ENCODE measurements at regions not wholly inside any gene's neighbourhood (a gene's known extent, or its start where the extent isn't known, plus 50 kb on each side); places are given as distances from the start of the nearest gene placed in this dataset.

GRCh38 chr16:59887856-59888255 lies 1153.7 kb upstream of the GOT2 start:
- DNase-seq (ENCODE audit: low read depth) = no peak
- no peak overlapping the region for H3K4me3 ChIP-seq (ENCODE audit: control insufficient read depth, low read depth, low read length)
- no peak for TF ChIP-seq CTCF (conservative IDR thresholded peaks at IDR 0.05; ENCODE audit: control insufficient read depth, insufficient read depth, low read depth, low read length)

GRCh38 chr16:59886021-59886420 lies 1151.9 kb upstream of the GOT2 start:
- no peak overlapping the region for H3K4me3 ChIP-seq (ENCODE audit: control insufficient read depth, low read depth, low read length)
- no peak for TF ChIP-seq CTCF (conservative IDR thresholded peaks at IDR 0.05; ENCODE audit: control insufficient read depth, insufficient read depth, low read depth, low read length)
- peak; percentile 86 for DNase-seq (ENCODE audit: low read depth)

GRCh38 chr16:59881376-59881775 lies 1147.3 kb upstream of the GOT2 start:
- no peak for TF ChIP-seq CTCF (conservative IDR thresholded peaks at IDR 0.05; ENCODE audit: control insufficient read depth, insufficient read depth, low read depth, low read length)
- DNase-seq (ENCODE audit: low read depth) = no peak
- H3K4me3 ChIP-seq (ENCODE audit: control insufficient read depth, low read depth, low read length) = no peak overlapping the region

- no peak overlapping the region for H3K4me3 ChIP-seq (ENCODE audit: control insufficient read depth, low read depth, low read length)
- no peak for DNase-seq (ENCODE audit: low read depth)
- TF ChIP-seq CTCF (conservative IDR thresholded peaks at IDR 0.05; ENCODE audit: control insufficient read depth, insufficient read depth, low read depth, low read length) = no peak
Observed at GRCh38 chr16:59880611-59881010, 1146.5 kb upstream of the GOT2 start.

- no peak for DNase-seq (ENCODE audit: low read depth)
- no peak for TF ChIP-seq CTCF (conservative IDR thresholded peaks at IDR 0.05; ENCODE audit: control insufficient read depth, insufficient read depth, low read depth, low read length)
- no peak overlapping the region for H3K4me3 ChIP-seq (ENCODE audit: control insufficient read depth, low read depth, low read length)
Observed at GRCh38 chr16:59878999-59879398, 1144.9 kb upstream of the GOT2 start.

- no peak for TF ChIP-seq CTCF (conservative IDR thresholded peaks at IDR 0.05; ENCODE audit: control insufficient read depth, insufficient read depth, low read depth, low read length)
- peak; percentile 75 for DNase-seq (ENCODE audit: low read depth)
- H3K4me3 ChIP-seq (ENCODE audit: control insufficient read depth, low read depth, low read length) = no peak overlapping the region
Observed at GRCh38 chr16:59878479-59878878, 1144.4 kb upstream of the GOT2 start.

- H3K4me3 ChIP-seq (ENCODE audit: control insufficient read depth, low read depth, low read length) = no peak overlapping the region
- no peak for DNase-seq (ENCODE audit: low read depth)
- no peak for TF ChIP-seq CTCF (conservative IDR thresholded peaks at IDR 0.05; ENCODE audit: control insufficient read depth, insufficient read depth, low read depth, low read length)
Observed at GRCh38 chr16:59864981-59865666, 1131.0 kb upstream of the GOT2 start.
